SKM-1 (cell line): ENCODE measurements at regions not wholly inside any gene's neighbourhood (a gene's known extent, or its start where the extent isn't known, plus 50 kb on each side); places are given as distances from the start of the nearest gene placed in this dataset.
"Not testable (repeated sequence)": the region's sequence is repeated elsewhere in the genome, so short reads cannot be mapped to it uniquely, and the experiment has no call there.

ENCODE experiments used
- DNase-seq: peaks from one replicate; lab custom pipeline; 2025; ENCODE audit not compliant: unreplicated experiment; lab: John Stamatoyannopoulos, UW

- peak; percentile 0 for DNase-seq
These were observed 187.7 kb upstream of the NUDT10 start for GRCh38 chrX:51144828-51145442.

GRCh38 chrX:51148848-51149247, 183.8 kb upstream of the NUDT10 start:
- DNase-seq: no peak

- no peak for DNase-seq
These were observed 180.9 kb upstream of the NUDT10 start for GRCh38 chrX:51151734-51152133.

GRCh38 chrX:51155157-51155556, 177.5 kb upstream of the NUDT10 start:
- no peak for DNase-seq

GRCh38 chrX:51155566-51155965, 177.1 kb upstream of the NUDT10 start:
- no peak for DNase-seq

GRCh38 chrX:51158231-51158630, 174.4 kb upstream of the NUDT10 start:
- no peak for DNase-seq

GRCh38 chrX:51159378-51159777, 173.2 kb upstream of the NUDT10 start:
- not testable (repeated sequence) for DNase-seq

- DNase-seq: no peak
These were observed 168.9 kb upstream of the NUDT10 start for GRCh38 chrX:51163730-51164129.

- not testable (repeated sequence) for DNase-seq
These were observed 154.2 kb upstream of the NUDT10 start for GRCh38 chrX:51178356-51178900.

GRCh38 chrX:51179805-51180204, 152.8 kb upstream of the NUDT10 start:
- not testable (repeated sequence) for DNase-seq

- no peak for DNase-seq
These were observed 150.1 kb upstream of the NUDT10 start for GRCh38 chrX:51182545-51182944.

GRCh38 chrX:51192104-51192503, 140.5 kb upstream of the NUDT10 start:
- no peak for DNase-seq

GRCh38 chrX:51215266-51215665, 117.4 kb upstream of the NUDT10 start:
- DNase-seq: no peak

GRCh38 chrX:51215856-51216255, 116.8 kb upstream of the NUDT10 start:
- DNase-seq: no peak

GRCh38 chrX:51242212-51242611, 90.4 kb upstream of the NUDT10 start:
- DNase-seq: no peak

GRCh38 chrX:51257490-51257889, 75.1 kb upstream of the NUDT10 start:
- DNase-seq: no peak

GRCh38 chrX:51262271-51262670, 70.4 kb upstream of the NUDT10 start:
- not testable (repeated sequence) for DNase-seq

GRCh38 chrX:51272638-51273037, 60.0 kb upstream of the NUDT10 start:
- no peak for DNase-seq

- DNase-seq: no peak
These were observed 50.8 kb upstream of the NUDT10 start for GRCh38 chrX:51281758-51282318.
